ENCODE measurements at regions not wholly inside any gene's neighbourhood (a gene's known extent, or its start where the extent isn't known, plus 50 kb on each side); places are given as distances from the start of the nearest gene placed in this dataset.

DNA sequence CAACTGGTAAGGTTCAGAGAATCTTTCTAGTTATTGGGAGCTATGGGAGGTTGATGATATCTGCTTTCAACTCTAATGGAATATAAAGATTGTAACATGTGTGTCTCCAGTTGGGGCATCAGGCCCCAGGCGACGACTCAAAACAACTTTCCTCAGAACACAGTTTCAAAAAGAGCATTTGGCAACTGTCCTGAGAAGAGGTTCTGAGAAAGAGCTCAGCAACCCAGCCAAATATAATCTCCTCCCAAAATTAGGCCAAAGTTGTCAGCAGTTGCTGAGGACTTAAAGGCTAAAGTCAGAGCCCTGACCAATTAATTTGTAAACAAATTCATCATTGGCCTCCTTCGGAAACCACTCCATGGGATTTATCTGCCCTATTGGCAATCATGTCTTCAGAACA lies 251.1 kb upstream of the NFE2L3 start:
- no peak overlapping the region for H3K27ac Mint-ChIP-seq
- TF ChIP-seq, protein P1, sequence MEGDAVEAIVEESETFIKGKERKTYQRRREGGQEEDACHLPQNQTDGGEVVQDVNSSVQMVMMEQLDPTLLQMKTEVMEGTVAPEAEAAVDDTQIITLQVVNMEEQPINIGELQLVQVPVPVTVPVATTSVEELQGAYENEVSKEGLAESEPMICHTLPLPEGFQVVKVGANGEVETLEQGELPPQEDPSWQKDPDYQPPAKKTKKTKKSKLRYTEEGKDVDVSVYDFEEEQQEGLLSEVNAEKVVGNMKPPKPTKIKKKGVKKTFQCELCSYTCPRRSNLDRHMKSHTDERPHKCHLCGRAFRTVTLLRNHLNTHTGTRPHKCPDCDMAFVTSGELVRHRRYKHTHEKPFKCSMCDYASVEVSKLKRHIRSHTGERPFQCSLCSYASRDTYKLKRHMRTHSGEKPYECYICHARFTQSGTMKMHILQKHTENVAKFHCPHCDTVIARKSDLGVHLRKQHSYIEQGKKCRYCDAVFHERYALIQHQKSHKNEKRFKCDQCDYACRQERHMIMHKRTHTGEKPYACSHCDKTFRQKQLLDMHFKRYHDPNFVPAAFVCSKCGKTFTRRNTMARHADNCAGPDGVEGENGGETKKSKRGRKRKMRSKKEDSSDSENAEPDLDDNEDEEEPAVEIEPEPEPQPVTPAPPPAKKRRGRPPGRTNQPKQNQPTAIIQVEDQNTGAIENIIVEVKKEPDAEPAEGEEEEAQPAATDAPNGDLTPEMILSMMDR (IDR thresholded peaks at IDR 0.05; ENCODE audit: unreplicated experiment), result no peak
- no peak overlapping the region for H3K4me3 Mint-ChIP-seq (ENCODE audit: low read depth)
- peaks cover 9% of the 10 kb centered on the region for H3K27me3 Mint-ChIP-seq
- no peaks in the 10 kb centered on the region for H3K4me1 Mint-ChIP-seq (ENCODE audit: low read depth)
- DNase-seq (ENCODE audit: low spot score, unreplicated experiment), result no peak
- H3K9me3 Mint-ChIP-seq (ENCODE audit: low read depth), result no peaks in the 10 kb centered on the region
- H3K36me3 Mint-ChIP-seq (ENCODE audit: insufficient read depth), result no peaks in the 10 kb centered on the region

DNA sequence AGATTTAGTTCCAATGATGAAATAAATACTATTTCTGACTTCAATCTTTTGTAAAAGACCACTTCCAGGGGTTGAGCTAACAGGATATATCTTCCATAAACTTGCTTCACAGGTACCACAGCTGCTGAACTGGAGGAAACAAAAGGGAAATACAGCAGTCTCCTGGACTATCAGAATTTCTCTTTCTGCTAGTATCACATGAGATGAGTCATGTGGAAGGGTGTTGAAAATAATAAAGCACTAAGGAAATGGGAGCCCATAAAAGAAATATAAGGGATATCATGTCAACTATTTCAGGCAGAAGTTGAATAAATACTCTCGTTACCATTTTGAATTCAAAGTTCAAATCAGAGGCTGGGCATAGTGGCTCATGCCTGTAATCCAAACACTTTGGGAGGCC lies 250.3 kb upstream of the NFE2L3 start:
- no peaks in the 10 kb centered on the region for H3K4me1 Mint-ChIP-seq (ENCODE audit: low read depth)
- H3K9me3 Mint-ChIP-seq (ENCODE audit: low read depth), result no peaks in the 10 kb centered on the region
- no peak overlapping the region for H3K27ac Mint-ChIP-seq
- no peaks in the 10 kb centered on the region for H3K36me3 Mint-ChIP-seq (ENCODE audit: insufficient read depth)
- no peak for DNase-seq (ENCODE audit: low spot score, unreplicated experiment)
- no peak overlapping the region for H3K4me3 Mint-ChIP-seq (ENCODE audit: low read depth)
- TF ChIP-seq, protein P1 (IDR thresholded peaks at IDR 0.05; ENCODE audit: unreplicated experiment), result no peak
- peaks cover 9% of the 10 kb centered on the region for H3K27me3 Mint-ChIP-seq

DNA sequence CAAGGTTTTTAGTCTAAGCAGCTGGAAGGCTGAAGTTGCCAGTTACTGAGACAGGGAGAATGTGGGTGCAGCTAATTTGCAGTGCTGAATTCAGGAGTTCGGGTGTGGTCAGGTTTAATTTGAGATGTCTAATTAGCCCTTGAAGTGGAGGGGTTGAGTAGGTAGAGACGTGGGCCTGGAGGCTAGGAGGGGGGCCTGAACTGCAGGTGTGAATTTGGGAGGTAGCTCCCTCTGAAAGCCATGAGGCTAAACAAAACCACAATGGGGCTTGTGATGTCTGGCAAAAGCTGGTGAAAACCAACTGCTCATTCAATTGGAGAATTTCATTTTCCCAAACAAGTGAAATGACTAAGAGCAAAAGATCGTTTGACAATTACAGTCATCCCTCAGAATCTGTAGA lies 246.0 kb upstream of the NFE2L3 start:
- H3K27ac Mint-ChIP-seq, result no peak overlapping the region
- peaks cover 8% of the 10 kb centered on the region for H3K27me3 Mint-ChIP-seq

DNA sequence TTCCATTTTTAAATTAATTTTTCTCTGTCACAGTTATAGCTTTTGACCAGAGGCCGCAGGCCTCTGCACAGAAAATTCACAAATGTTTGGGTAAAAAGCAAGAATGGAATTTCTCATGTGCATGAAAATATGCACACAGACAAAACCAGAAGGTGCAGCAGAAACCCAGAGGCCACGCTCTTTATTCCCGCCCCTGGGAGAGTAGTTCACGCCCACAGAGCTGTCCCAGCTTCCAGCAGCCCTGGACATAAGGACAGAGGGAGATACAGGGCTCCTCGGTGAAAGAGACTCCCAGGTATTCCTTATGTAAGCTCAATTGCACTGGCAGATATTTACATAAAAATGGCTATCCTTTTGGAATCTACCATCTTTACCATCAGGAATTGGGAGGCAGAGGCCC lies 245.2 kb upstream of the NFE2L3 start:
- Mint-ChIP-seq H3K36me3 (ENCODE audit: insufficient read depth) (no peaks in the 10 kb centered on the region), H3K4me1 (ENCODE audit: low read depth) (peaks cover 4% of the 10 kb centered on the region), H3K27me3 (peaks cover 8% of the 10 kb centered on the region), H3K4me3 (ENCODE audit: low read depth) (no peak overlapping the region), H3K9me3 (ENCODE audit: low read depth) (no peaks in the 10 kb centered on the region), H3K27ac (no peak overlapping the region)
- TF ChIP-seq, protein P1 (IDR thresholded peaks at IDR 0.05; ENCODE audit: unreplicated experiment), result no peak
- no peak for DNase-seq (ENCODE audit: low spot score, unreplicated experiment)

More for the DNA sequence above, 246.0 kb upstream of the NFE2L3 start:
- no peak for DNase-seq (ENCODE audit: low spot score, unreplicated experiment)
- TF ChIP-seq, protein P1 (IDR thresholded peaks at IDR 0.05; ENCODE audit: unreplicated experiment), result no peak
- no peaks in the 10 kb centered on the region for H3K36me3 Mint-ChIP-seq (ENCODE audit: insufficient read depth)
- H3K4me3 Mint-ChIP-seq (ENCODE audit: low read depth), result no peak overlapping the region
- H3K9me3 Mint-ChIP-seq (ENCODE audit: low read depth), result no peaks in the 10 kb centered on the region
- no peaks in the 10 kb centered on the region for H3K4me1 Mint-ChIP-seq (ENCODE audit: low read depth)

DNA sequence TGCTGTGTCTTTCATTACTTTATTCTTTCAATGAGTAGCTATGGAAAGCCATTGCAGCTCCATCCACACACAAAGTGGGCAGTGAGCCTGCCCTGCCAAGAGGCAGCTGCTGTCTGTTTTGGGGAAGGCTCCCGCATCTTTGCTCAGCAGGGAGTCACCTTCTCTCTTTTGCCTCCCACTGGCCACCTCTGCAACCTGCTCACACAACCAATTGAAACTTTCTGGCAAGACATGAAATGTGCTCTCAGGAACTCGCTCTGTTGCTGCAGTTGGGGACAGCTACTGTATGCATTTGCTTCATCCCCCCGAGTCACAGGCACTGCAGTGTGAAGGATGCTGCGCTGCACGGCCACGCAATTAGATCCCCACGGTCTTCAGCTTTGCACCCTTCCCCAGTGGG lies 244.8 kb upstream of the NFE2L3 start:
- Mint-ChIP-seq H3K36me3 (ENCODE audit: insufficient read depth) (no peaks in the 10 kb centered on the region), H3K4me1 (ENCODE audit: low read depth) (peaks cover 8% of the 10 kb centered on the region), H3K4me3 (ENCODE audit: low read depth) (no peak overlapping the region), H3K27me3 (peaks cover 8% of the 10 kb centered on the region), H3K27ac (no peak overlapping the region), H3K9me3 (ENCODE audit: low read depth) (no peaks in the 10 kb centered on the region)
- no peak for DNase-seq (ENCODE audit: low spot score, unreplicated experiment)
- TF ChIP-seq, protein P1 (IDR thresholded peaks at IDR 0.05; ENCODE audit: unreplicated experiment), result no peak

All from progenitor cell of endocrine pancreas (in vitro differentiated cells).